GM18873 (cell line): ENCODE measurements at regions not wholly inside any gene's neighbourhood (a gene's known extent, or its start where the extent isn't known, plus 50 kb on each side); places are given as distances from the start of the nearest gene placed in this dataset.
"Not testable (repeated sequence)": the region's sequence is repeated elsewhere in the genome, so short reads cannot be mapped to it uniquely, and the experiment has no call there.

Source experiments
- ATAC-seq: cut with Tn5 transposase; IDR thresholded peaks from one replicate; pipeline ENCODE4 v1.9.1; 2021; ENCODE audit warnings: mild to moderate bottlenecking, moderate library complexity, moderate number of reproducible peaks; ENCODE audit not compliant: unreplicated experiment, low FRiP score

GRCh38 chr6:26720663-26721218 lies 61.2 kb upstream of the ZNF322 start:
- ATAC-seq, result not testable (repeated sequence)

GRCh38 chr6:26730019-26730766 lies 70.6 kb upstream of the ZNF322 start:
- ATAC-seq, result not testable (repeated sequence)

- ATAC-seq, result not testable (repeated sequence)
These were observed 75.4 kb upstream of the ZNF322 start for GRCh38 chr6:26734776-26735472.

GRCh38 chr6:26739811-26740210 lies 80.3 kb upstream of the ZNF322 start:
- ATAC-seq, result no peak

GRCh38 chr6:26743157-26743821 lies 83.7 kb upstream of the ZNF322 start:
- no peak for ATAC-seq

DNA sequence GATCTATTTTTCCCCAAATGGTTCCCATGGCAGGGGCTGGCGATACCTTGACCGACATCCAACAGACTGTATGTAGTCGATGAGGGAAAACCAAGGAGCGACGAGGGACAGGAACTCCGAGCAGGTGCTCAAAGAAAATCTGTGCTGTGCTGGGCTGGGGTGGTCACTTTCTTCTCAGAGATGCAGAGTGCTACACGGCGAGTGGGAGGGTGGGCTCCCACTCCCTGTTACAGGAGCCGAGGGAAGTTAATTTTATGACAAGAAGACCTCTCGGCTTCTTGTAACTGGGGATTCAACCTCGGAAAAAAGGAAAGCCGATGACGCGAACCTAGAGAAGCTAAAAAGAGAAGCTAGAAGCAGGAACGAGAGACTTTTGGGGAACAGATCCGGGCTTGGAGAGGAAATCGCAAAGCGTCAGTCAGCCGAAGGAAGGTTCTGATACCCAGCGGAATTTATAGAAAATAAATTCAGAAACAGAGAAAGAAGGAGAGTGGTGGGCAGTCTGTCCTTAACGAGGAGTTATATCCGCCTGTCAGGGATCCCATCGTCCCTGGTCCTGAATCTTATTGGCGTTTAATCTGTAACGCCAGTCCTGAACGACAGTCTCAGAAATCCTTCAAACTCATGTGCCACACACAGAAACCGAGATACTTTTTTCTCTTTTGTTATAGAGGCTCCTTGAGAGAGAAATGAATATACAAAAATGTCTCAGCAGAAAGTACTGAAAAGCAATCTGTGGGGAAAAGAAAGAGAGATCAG lies 84.6 kb upstream of the ZNF322 start:
- ATAC-seq, result no peak

DNA sequence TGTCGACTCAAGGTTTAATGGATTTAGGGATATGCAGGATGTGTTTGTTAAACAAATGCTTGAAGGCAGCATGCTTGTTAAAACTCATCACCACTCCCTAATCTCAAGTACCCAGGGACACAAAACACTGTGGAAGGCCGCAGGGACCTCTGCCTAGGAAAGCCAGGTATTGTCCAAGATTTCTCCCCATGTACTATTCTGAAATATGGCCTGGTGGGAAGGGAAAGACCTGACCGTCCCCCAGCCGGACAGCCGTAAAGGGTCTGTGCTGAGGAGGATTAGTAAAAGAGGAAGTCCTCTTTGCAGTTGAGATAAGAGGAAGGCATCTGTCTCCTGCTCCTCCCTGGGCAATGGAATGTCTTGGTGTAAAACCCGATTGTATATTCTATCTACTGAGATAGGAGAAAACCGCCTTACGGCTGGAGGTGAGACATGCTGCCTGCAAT lies 85.3 kb upstream of the ZNF322 start:
- not testable (repeated sequence) for ATAC-seq

- not testable (repeated sequence) for ATAC-seq
These were observed 86.4 kb upstream of the ZNF322 start for GRCh38 chr6:26745964-26746363.

DNA sequence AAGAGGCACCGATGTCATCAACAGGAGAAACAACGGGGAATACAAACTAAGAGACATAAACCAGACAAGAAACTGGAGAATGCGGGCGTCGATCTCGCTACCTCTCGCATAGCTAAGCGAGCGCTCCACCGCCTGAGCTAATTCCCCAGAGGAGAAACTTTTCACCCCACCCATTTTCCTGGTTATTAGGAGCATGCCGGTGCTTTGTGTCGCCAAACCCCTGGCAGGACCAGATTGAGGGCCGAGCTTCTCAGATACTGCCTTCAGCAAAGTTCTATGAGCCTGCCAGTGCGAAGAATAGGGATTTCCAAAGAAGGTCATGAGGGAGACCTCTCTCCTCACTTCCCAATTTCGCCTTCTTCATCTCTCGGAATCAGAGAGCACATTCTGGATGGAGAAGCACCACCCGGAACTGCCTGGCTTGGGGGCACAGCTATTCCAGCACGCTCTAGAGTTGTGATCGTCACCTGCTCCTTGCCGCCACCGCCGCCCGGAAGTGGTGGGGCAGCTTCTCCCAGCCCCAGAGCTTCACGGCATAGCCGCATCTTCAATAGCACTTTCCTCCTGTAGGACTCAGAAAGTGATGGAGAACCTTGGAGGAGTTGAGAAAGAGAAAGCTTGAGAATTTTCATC lies 89.7 kb upstream of the ZNF322 start:
- not testable (repeated sequence) for ATAC-seq

GRCh38 chr6:26749759-26750126 lies 90.2 kb upstream of the ZNF322 start:
- ATAC-seq, result not testable (repeated sequence)

GRCh38 chr6:26754212-26754611 lies 94.7 kb upstream of the ZNF322 start:
- no peak for ATAC-seq

GRCh38 chr6:26754801-26755200 lies 95.3 kb upstream of the ZNF322 start:
- ATAC-seq, result not testable (repeated sequence)

GRCh38 chr6:26756067-26756805 lies 96.7 kb upstream of the ZNF322 start:
- ATAC-seq, result not testable (repeated sequence)

DNA sequence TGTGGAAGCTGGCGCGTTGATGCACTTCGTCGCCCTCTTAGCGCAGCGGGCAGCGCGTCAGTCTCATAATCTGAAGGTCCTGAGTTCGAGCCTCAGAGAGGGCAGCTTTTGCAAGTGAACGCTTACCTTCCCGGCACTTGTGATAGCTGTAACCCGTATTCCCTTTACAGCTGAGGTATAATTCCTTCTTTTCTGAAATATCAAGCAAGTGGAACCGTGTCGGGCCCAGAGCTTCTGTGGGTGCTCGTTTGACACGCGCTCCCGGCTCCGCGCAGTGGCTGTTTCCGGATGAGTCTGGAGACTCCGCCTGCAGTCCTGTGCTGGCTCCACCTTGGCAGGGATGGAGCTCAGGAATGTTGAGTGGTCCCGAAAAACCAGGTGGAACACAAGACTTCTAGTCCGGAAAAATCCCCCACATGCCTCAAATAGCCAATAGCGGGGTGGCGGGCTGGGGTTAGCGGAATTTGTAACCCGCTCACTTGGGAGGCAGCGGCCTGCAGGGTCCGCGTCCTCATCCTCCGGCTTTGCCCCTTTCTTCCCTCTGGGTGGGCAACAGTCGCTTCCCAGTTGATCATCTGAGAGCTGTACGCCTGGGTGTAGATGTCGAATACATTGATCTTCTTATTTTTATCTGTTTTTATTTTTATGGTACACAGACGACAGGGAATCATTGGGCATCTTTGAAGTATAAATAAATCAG lies 106.8 kb upstream of the ZNF322 start:
- ATAC-seq, result not testable (repeated sequence)

DNA sequence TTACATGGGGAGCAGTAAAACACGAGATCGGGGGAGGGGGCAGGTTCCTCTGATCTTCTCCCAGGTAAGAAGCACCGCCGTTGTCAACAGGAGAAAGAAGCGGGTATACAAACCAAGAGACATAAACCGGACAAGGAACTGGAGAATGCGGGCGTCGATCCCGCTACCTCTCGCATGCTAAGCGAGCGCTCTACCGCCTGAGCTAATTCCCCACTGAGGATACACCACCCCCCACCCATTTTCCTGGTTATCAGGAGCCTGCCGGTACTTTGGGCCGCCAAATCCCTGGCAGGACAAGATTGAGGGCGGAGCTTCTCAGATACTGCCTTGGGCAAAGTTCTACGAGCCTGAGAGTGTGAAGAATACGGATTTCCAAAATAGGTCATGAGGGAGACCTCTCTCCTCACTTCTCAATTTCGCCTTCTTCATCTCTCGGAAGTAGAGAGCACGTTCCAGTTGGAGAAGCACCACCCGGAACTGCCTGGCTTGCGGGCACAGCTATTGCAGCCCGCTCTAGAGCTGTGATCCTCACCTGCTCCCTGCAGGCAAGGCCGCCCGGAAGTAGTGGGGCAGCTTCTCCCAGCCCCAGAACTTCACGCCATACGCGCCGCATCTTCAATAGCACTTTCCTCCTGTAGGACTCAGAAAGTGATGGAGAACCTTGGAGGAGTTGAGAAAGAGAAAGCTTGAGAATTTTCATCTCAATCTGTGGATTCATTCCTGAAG lies 111.6 kb upstream of the ZNF322 start:
- ATAC-seq, result not testable (repeated sequence)

- ATAC-seq, result not testable (repeated sequence)
These were observed 113.9 kb upstream of the ZNF322 start for GRCh38 chr6:26773414-26773813.

- ATAC-seq, result not testable (repeated sequence)
These were observed 121.0 kb upstream of the ZNF322 start for GRCh38 chr6:26780563-26780962.
